ENCODE measurements at regions not wholly inside any gene's neighbourhood (a gene's known extent, or its start where the extent isn't known, plus 50 kb on each side); places are given as distances from the start of the nearest gene placed in this dataset.

GRCh38 chr21:39020751-39021477 is 162.3 kb downstream of the PSMG1 start:
- TF ChIP-seq, protein P1, sequence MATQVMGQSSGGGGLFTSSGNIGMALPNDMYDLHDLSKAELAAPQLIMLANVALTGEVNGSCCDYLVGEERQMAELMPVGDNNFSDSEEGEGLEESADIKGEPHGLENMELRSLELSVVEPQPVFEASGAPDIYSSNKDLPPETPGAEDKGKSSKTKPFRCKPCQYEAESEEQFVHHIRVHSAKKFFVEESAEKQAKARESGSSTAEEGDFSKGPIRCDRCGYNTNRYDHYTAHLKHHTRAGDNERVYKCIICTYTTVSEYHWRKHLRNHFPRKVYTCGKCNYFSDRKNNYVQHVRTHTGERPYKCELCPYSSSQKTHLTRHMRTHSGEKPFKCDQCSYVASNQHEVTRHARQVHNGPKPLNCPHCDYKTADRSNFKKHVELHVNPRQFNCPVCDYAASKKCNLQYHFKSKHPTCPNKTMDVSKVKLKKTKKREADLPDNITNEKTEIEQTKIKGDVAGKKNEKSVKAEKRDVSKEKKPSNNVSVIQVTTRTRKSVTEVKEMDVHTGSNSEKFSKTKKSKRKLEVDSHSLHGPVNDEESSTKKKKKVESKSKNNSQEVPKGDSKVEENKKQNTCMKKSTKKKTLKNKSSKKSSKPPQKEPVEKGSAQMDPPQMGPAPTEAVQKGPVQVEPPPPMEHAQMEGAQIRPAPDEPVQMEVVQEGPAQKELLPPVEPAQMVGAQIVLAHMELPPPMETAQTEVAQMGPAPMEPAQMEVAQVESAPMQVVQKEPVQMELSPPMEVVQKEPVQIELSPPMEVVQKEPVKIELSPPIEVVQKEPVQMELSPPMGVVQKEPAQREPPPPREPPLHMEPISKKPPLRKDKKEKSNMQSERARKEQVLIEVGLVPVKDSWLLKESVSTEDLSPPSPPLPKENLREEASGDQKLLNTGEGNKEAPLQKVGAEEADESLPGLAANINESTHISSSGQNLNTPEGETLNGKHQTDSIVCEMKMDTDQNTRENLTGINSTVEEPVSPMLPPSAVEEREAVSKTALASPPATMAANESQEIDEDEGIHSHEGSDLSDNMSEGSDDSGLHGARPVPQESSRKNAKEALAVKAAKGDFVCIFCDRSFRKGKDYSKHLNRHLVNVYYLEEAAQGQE (IDR thresholded peaks at IDR 0.05; ENCODE audit: unreplicated experiment), result no peak
- no peak for TF ChIP-seq ZNF114 (CRISPR knock-in tag; IDR thresholded peaks at IDR 0.05)
- H3K4me3 ChIP-seq, result no peak overlapping the region
- ATAC-seq (peak; percentile 56), DNase-seq (ENCODE audit: low spot score) (no peak)
- no peaks in the 10 kb centered on the region for H3K27me3 ChIP-seq (ENCODE audit: insufficient read depth)
- no peaks in the 10 kb centered on the region for H3K79me2 ChIP-seq (replicated peaks; ENCODE audit: insufficient read depth)
- peaks cover 6% of the 10 kb centered on the region; the same call in 2 of the 3 replicates for H3K36me3 Mint-ChIP-seq (ENCODE audit: low read depth)
- H4K20me1 ChIP-seq (replicated peaks; ENCODE audit: insufficient read depth), result no peaks in the 10 kb centered on the region
- no peak overlapping the region; the same call in 1 of the 2 replicates for H2AFZ ChIP-seq
- H3F3A ChIP-seq (replicated peaks; ENCODE audit: low read depth), result no peaks in the 10 kb centered on the region
- H3K4me1 Mint-ChIP-seq, result peaks cover 28% of the 10 kb centered on the region
- H3K4me1 ChIP-seq (ENCODE audit: insufficient read depth), result no peaks in the 10 kb centered on the region
- no peak overlapping the region for H3K4me3 Mint-ChIP-seq
- H3K9me3 Mint-ChIP-seq, result peaks cover 13% of the 10 kb centered on the region
- H3K9me2 ChIP-seq (ENCODE audit: insufficient read depth), result peaks cover 5% of the 10 kb centered on the region; the same call in 1 of the 2 replicates
- H3K27ac ChIP-seq (ENCODE audit: low read depth), result no peak overlapping the region
- no peak overlapping the region for H3K27ac Mint-ChIP-seq
- H3K27me3 Mint-ChIP-seq (ENCODE audit: insufficient read depth, low read depth, poor library complexity), result peaks cover 11% of the 10 kb centered on the region
- H3K36me3 ChIP-seq (ENCODE audit: insufficient read depth), result no peaks in the 10 kb centered on the region
- no peak overlapping the region for H3K4me2 ChIP-seq

DNA sequence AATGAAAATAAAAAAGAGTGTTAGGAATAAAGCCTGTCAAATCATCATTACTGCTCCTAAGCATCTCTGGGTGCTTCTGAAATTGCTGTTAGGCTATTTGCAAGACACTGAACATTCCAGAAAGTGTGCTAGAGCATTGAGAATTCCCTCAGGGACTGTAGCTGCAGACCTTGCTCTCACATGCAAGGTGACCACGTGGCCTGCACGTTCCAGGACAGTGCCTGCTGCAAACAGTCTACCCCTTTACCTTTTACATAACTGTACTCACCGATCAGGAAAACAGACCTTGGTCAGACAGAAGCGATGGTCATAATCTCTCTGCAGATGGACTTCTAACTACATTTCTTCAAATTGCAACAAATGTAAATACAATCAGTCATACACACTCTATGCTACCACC is 164.5 kb downstream of the PSMG1 start:
- no peak overlapping the region for H3K4me3 Mint-ChIP-seq
- Histone ChIP-seq H3K79me2 (replicated peaks; ENCODE audit: insufficient read depth) (no peaks in the 10 kb centered on the region), H3F3A (replicated peaks; ENCODE audit: low read depth) (no peaks in the 10 kb centered on the region), H2AFZ (no peak overlapping the region), H3K9me2 (ENCODE audit: insufficient read depth) (peaks cover under 1% of the 10 kb centered on the region; the same call in 1 of the 2 replicates), H3K27me3 (ENCODE audit: insufficient read depth) (no peaks in the 10 kb centered on the region), H3K4me3 (no peak overlapping the region), H4K20me1 (replicated peaks; ENCODE audit: insufficient read depth) (no peaks in the 10 kb centered on the region), H3K4me2 (no peak overlapping the region), H3K36me3 (ENCODE audit: insufficient read depth) (no peaks in the 10 kb centered on the region), H3K4me1 (ENCODE audit: insufficient read depth) (no peaks in the 10 kb centered on the region), H3K27ac (ENCODE audit: low read depth) (no peak overlapping the region)
- no peaks in the 10 kb centered on the region for H3K9me3 Mint-ChIP-seq
- no peaks in the 10 kb centered on the region for H3K36me3 Mint-ChIP-seq (ENCODE audit: low read depth)
- H3K4me1 Mint-ChIP-seq, result peaks cover 20% of the 10 kb centered on the region
- H3K27ac Mint-ChIP-seq, result no peak overlapping the region
- ATAC-seq, result no peak
- no peak for DNase-seq (ENCODE audit: low spot score)
- H3K27me3 Mint-ChIP-seq (ENCODE audit: insufficient read depth, low read depth, poor library complexity), result peaks cover 11% of the 10 kb centered on the region
- TF ChIP-seq ZNF114 (CRISPR knock-in tag; IDR thresholded peaks at IDR 0.05), result no peak
- TF ChIP-seq, protein P1 (IDR thresholded peaks at IDR 0.05; ENCODE audit: unreplicated experiment), result no peak
- no peak for TF ChIP-seq POLR2AphosphoS5 (IDR thresholded peaks at IDR 0.05; ENCODE audit: low read depth)
- TF ChIP-seq ETS1 (IDR thresholded peaks at IDR 0.05), result no peak
- no peak for TF ChIP-seq STAT1 (IDR thresholded peaks at IDR 0.05; ENCODE audit: unreplicated experiment)
- TF ChIP-seq NANOG (IDR thresholded peaks at IDR 0.05; ENCODE audit: borderline replicate concordance), result no peak
- no peak for TF ChIP-seq EZH2 (IDR thresholded peaks at IDR 0.05; ENCODE audit: low read depth, unreplicated experiment)
- TF ChIP-seq CREB1 (CRISPR knock-in tag; IDR thresholded peaks at IDR 0.05; ENCODE audit: low read depth), result no peak
- no peak for TF ChIP-seq CTCF (conservative IDR thresholded peaks at IDR 0.05; ENCODE audit: low read depth in 2 of 2)
